ENCODE measurements at regions not wholly inside any gene's neighbourhood (a gene's known extent, or its start where the extent isn't known, plus 50 kb on each side); places are given as distances from the start of the nearest gene placed in this dataset.
A peak's percentile ranks its signal among the peaks of the same experiment; 100 is the strongest.

DNA sequence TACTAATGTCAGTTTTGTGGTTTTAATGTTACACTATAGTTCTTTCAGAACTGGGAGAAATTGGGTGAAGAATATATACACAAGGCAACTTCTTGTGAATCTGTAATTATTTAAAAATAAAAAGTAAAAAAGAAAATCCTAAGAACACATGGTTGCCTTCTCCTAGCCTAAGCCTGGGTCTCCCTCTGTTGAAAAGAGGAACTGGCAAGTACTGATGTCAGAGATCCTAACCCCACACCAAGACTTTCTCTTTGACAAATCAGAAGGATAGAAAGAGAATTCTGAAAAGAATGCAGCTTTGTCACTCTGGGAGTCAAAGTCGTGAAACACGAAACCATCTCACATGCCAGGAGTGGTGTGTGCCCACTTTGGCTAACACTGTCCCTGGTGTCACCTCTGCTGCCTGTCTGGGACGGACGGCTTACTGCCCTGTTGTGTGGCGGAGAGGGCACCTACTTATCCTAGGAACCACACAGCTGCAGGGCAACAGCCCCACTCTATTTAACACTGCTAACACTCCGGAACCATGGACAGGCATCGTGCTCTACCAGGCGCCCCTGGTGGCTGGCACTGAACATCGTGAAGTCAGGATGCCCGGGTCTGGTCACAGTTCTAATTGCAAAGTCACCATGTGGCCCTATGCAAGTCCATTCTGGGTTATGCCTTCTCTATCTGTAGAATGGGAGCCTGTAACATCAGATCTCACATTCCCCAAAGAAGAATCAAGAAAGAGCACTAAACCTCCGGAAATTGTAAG, 108.7 kb upstream of the CD82 start:
- H3K4me3 ChIP-seq (ENCODE audit: low read depth in 2 of 2, low read length in 2 of 2), result no peak overlapping the region
- no TSS peak for BruUV-seq (replicated peaks)
- TF ChIP-seq, protein P1, sequence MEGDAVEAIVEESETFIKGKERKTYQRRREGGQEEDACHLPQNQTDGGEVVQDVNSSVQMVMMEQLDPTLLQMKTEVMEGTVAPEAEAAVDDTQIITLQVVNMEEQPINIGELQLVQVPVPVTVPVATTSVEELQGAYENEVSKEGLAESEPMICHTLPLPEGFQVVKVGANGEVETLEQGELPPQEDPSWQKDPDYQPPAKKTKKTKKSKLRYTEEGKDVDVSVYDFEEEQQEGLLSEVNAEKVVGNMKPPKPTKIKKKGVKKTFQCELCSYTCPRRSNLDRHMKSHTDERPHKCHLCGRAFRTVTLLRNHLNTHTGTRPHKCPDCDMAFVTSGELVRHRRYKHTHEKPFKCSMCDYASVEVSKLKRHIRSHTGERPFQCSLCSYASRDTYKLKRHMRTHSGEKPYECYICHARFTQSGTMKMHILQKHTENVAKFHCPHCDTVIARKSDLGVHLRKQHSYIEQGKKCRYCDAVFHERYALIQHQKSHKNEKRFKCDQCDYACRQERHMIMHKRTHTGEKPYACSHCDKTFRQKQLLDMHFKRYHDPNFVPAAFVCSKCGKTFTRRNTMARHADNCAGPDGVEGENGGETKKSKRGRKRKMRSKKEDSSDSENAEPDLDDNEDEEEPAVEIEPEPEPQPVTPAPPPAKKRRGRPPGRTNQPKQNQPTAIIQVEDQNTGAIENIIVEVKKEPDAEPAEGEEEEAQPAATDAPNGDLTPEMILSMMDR (IDR thresholded peaks at IDR 0.05), result peak; percentile 77
- TF ChIP-seq SIN3A (IDR thresholded peaks at IDR 0.05; ENCODE audit: borderline replicate concordance, insufficient read depth, low read depth, low read length), result no peak
- TF ChIP-seq TCF7L2 (IDR thresholded peaks at IDR 0.05; ENCODE audit: low read depth, low read length), result no peak
- TF ChIP-seq, protein P2, sequence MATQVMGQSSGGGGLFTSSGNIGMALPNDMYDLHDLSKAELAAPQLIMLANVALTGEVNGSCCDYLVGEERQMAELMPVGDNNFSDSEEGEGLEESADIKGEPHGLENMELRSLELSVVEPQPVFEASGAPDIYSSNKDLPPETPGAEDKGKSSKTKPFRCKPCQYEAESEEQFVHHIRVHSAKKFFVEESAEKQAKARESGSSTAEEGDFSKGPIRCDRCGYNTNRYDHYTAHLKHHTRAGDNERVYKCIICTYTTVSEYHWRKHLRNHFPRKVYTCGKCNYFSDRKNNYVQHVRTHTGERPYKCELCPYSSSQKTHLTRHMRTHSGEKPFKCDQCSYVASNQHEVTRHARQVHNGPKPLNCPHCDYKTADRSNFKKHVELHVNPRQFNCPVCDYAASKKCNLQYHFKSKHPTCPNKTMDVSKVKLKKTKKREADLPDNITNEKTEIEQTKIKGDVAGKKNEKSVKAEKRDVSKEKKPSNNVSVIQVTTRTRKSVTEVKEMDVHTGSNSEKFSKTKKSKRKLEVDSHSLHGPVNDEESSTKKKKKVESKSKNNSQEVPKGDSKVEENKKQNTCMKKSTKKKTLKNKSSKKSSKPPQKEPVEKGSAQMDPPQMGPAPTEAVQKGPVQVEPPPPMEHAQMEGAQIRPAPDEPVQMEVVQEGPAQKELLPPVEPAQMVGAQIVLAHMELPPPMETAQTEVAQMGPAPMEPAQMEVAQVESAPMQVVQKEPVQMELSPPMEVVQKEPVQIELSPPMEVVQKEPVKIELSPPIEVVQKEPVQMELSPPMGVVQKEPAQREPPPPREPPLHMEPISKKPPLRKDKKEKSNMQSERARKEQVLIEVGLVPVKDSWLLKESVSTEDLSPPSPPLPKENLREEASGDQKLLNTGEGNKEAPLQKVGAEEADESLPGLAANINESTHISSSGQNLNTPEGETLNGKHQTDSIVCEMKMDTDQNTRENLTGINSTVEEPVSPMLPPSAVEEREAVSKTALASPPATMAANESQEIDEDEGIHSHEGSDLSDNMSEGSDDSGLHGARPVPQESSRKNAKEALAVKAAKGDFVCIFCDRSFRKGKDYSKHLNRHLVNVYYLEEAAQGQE (IDR thresholded peaks at IDR 0.05; ENCODE audit: insufficient read depth in 1 of 2, low read depth in 2 of 2, low read length in 1 of 2), result peak; percentile 32 to 38; a peak in 1 of 4 replicates
- in situ Hi-C loops (cut with HindIII; ENCODE audit: low pct_unique_long_range_greater_than_20kb, low sequenced_read_pairs), result no loop called here
- H3K27me3 ChIP-seq (ENCODE audit: control insufficient read depth, insufficient read depth, low read length), result no peaks in the 10 kb centered on the region
- no peaks in the 10 kb centered on the region for H3K9me3 ChIP-seq (ENCODE audit: control insufficient read depth, insufficient read depth, low read depth, low read length)
- no peaks in the 10 kb centered on the region for H3K36me3 ChIP-seq (ENCODE audit: control insufficient read depth, insufficient read depth, low read length)
- intact Hi-C loops (cut with micrococcal nuclease; ENCODE audit: unreplicated experiment), result no loop called here
- no peak for DNase-seq (ENCODE audit: low read depth, low spot score)
- peak; percentile 91 for ATAC-seq
- H3K27ac ChIP-seq (ENCODE audit: low read length), result no peak overlapping the region
- no peaks in the 10 kb centered on the region for H3K4me1 ChIP-seq (ENCODE audit: control insufficient read depth, insufficient read depth, low read length)
- POLR2A ChIA-PET, result interaction anchor here (0.5 kb wide), 1 partner anchor 28 kb away, joined by 4 read pairs; no protein-coding TSS in a partner anchor
- CTCF ChIA-PET, result interaction anchor here (0.7 kb wide), 1 partner anchor 95 kb away, joined by 5 read pairs; no protein-coding TSS in a partner anchor

DNA sequence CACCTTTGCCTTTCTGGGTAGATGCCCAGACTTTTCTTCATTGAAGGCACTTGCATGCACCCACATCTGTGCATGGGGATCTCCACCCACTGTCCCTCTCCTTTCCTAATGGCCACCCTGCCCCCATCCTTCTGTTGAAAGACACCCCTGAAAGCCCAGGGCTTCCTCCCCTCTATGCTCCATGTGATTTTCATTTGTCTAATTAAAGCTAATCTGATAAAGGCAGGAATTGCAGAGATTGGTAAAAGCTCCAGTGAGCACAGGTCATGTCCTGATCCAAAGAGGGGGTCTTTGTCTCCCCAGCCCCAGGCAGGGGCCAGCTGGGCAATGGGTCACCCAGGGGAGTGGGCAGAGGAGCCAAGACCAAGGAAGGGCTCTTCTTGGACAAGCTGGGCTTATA, 107.6 kb upstream of the CD82 start:
- no peak overlapping the region for H3K27ac ChIP-seq (ENCODE audit: low read length)
- H3K4me3 ChIP-seq (ENCODE audit: low read depth in 2 of 2, low read length in 2 of 2), result no peak overlapping the region
- in situ Hi-C loops (cut with HindIII; ENCODE audit: low pct_unique_long_range_greater_than_20kb, low sequenced_read_pairs), result no loop called here
- ChIA-PET POLR2A (no interaction called here), CTCF (no interaction called here)
- no peak for ATAC-seq
- DNase-seq (ENCODE audit: low read depth, low spot score), result no peak
- BruUV-seq (replicated peaks), result no TSS peak
- H3K36me3 ChIP-seq (ENCODE audit: control insufficient read depth, insufficient read depth, low read length), result no peaks in the 10 kb centered on the region
- H3K9me3 ChIP-seq (ENCODE audit: control insufficient read depth, insufficient read depth, low read depth, low read length), result no peaks in the 10 kb centered on the region
- TF ChIP-seq, protein P2 (IDR thresholded peaks at IDR 0.05; ENCODE audit: insufficient read depth in 1 of 2, low read depth in 2 of 2, low read length in 1 of 2), result no peak
- TF ChIP-seq TCF7L2 (IDR thresholded peaks at IDR 0.05; ENCODE audit: low read depth, low read length) (no peak), SIN3A (IDR thresholded peaks at IDR 0.05; ENCODE audit: borderline replicate concordance, insufficient read depth, low read depth, low read length) (no peak), POLR2AphosphoS5 (IDR thresholded peaks at IDR 0.05; ENCODE audit: low read depth, low read length) (no peak)
- TF ChIP-seq, protein P1 (IDR thresholded peaks at IDR 0.05), result no peak
- intact Hi-C loops (cut with micrococcal nuclease; ENCODE audit: unreplicated experiment), result no loop called here
- H3K4me1 ChIP-seq (ENCODE audit: control insufficient read depth, insufficient read depth, low read length), result no peaks in the 10 kb centered on the region
- no peaks in the 10 kb centered on the region for H3K27me3 ChIP-seq (ENCODE audit: control insufficient read depth, insufficient read depth, low read length)

Measured in Panc1 (cell line).